GM18511 (cell line): ENCODE measurements at regions not wholly inside any gene's neighbourhood (a gene's known extent, or its start where the extent isn't known, plus 50 kb on each side); places are given as distances from the start of the nearest gene placed in this dataset.
"Not testable (repeated sequence)": the region's sequence is repeated elsewhere in the genome, so short reads cannot be mapped to it uniquely, and the experiment has no call there.

Experiments used
- ATAC-seq: cut with Tn5 transposase; IDR thresholded peaks from one replicate; pipeline ENCODE4 v1.9.1; 2021; ENCODE audit warnings: mild to moderate bottlenecking, moderate library complexity; ENCODE audit not compliant: unreplicated experiment

DNA sequence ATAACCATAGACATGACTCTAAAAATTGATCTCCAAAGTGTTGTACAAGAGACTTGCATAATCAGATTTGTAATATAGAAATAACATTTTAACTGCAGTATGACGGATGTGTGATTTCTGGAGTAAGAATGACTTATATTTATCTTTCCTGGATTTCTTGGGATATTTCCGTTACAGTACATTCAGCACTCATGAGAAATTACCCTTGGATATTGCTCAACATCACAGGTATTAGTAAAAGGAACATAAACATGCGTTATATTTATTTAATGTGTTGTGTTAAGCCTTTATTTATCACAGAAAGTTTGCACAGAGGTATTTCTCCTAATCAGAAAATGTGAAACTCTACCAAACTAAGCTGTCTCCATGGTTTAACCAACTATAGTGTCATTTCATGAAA lies 1823.9 kb upstream of the C9orf72 start:
- ATAC-seq: no peak

DNA sequence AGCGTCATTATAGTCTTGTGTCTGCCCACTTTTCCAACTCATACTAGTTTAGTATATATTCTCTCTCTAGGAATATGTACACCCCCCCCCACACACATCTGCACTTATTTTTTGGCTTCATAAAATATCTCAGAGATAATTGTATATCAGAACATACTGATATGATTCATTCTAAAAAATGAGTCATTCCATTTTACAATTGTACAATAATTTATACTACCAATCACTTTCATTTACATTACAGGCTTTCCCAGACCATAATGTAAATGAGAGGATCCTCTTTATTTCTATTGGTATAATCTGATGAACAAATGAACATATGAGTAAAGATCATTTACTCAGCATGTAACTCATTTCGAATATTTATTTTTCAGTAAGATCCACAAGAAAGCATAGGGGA lies 1842.9 kb upstream of the C9orf72 start:
- ATAC-seq: no peak

DNA sequence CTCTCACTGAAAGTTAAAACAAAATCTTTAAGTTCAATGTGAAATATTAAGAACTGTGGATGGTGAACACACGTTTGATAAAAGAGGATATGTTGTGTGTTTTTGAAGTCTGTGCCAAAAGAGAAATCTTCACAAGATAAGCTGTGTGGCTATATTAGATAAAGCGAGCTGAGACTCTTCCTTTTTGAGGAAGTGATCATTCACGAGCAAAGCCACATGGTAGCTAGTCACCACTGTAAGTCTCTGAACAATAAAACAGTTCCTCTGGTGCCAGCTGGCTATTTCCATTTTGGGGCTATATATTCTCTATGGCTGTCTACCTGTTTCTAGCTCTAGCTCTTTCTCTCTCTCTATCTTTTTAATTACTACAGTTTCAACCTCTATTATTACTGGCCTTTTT lies 1849.2 kb upstream of the C9orf72 start:
- no peak for ATAC-seq

DNA sequence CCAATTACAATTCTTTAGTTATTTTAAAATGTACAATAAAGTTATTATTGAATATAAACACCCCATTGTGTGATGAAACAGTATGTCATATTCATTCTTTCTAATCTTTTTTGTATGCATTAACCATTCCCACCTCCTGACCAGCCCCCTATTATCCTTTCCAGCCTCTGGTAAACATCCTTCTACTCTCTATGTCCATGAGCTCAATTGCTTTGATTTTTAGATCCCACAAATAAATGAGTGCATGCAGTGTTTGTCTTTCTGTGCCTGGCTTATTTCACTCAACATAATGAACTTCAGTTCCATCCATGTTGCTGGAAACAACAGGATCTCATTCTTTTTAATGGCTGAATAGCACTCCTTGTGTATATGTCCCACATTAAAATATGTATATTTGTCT lies 1858.9 kb upstream of the C9orf72 start:
- ATAC-seq: no peak

DNA sequence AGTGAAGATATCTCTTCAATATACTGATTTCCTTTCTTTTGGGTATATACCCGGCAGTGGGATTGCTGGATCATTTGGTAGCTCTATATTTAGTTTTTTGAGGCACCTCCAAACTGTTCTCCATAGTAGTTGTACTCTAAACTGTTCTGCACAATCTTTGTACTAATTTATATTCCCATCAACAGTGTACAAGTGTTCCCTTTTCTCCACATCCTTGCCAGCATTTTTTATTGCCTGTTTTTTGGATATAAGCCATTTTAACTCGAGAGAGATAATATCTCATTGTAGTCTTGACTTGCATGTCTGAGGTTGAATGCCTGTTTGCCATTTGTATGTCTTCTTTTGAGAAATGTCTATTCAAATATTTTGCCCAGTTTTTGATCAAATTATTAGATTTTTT lies 1859.4 kb upstream of the C9orf72 start:
- not testable (repeated sequence) for ATAC-seq

DNA sequence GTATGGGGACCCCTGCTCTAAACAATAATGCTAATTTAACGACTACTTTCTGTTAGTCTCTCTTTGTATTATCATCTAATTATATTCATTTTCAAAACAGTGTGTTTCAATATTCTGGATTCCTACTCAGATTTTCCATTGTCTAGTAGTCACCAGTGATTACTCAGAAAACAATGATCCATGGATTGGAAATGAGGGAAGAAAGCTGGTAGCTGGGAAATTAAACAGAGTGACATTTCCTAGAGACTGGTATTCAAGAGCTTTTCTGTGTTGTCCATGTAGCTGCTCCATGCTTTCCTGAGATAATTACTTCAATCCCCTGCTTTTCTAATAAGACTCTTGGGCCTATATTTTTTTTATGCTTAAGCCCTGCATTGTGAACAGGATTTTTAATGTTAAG lies 1862.1 kb upstream of the C9orf72 start:
- no peak for ATAC-seq

DNA sequence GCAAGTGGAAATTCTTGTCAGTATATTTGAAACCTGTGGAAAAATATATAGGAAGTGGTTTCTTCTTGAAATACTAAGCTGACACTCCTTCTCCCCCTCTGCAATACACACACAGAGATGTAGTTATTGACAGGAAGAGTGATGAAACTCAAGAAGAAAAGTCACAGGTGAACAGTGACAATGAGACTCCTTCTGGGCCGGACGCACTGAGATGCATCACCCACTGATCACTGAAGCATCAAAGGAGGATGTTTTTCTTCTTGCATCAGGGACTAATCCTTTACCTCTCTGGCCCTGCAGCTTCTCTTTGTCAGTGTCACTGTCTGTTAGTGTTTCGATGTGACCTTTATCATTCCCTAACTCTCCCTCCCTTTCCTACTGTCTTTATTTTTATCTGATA lies 1864.2 kb upstream of the C9orf72 start:
- no peak for ATAC-seq

DNA sequence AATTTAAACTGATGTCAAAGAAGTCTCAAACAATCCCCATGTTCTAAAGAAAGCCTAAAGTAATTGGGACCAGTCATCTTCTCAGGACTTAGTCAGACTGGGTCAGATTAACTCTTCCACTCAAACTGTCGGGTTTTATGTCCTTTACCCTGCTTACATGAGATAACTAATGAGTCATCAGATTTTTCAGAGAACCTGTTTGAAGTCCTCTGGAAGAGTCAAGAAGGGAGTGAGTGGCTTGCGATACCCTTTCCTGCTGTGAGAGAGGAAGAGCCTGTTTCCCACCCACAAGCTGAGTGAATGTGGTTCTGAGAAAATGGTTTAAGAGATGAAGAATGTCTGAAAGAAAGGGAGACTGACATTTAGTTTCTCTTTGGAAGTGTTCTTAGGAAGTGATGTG lies 1866.7 kb upstream of the C9orf72 start:
- ATAC-seq: no peak

DNA sequence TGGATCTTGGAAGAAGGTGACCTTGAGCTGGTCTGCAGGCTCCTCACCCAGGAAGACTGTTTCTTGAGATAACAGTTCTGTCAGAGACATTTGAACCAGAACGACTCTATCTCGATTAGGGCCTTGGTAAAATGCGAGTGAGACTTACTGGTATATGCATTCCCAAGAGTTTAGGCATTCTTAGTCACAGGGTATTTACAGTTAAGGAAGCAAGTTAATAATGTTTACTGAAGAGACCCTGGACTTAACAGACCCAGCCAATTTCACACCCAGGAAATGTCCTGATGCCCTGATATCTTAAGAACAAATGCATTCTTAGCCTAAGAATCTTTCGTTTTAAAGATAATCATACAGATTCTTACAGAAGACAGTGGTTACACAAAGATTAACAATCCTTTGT lies 1867.2 kb upstream of the C9orf72 start:
- ATAC-seq: no peak

DNA sequence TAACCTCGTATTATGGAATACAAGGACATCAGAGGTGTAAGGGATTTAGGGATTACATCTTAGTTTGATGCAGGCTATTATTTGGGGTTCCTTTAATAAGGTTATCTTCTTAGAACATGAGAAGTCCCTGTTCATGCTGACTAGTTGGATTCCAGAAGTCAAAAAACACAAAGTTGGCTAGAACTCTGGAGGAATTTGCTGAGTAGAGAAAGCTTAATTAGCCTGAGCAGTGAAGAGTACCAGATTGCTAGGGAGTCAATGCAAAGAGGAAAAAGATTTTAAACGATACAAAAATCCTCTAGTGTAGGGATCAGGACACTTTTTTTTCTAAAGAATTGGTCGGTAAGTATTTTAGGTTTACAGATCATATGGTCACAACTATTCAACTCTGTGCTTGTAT lies 1872.5 kb upstream of the C9orf72 start:
- ATAC-seq: no peak

DNA sequence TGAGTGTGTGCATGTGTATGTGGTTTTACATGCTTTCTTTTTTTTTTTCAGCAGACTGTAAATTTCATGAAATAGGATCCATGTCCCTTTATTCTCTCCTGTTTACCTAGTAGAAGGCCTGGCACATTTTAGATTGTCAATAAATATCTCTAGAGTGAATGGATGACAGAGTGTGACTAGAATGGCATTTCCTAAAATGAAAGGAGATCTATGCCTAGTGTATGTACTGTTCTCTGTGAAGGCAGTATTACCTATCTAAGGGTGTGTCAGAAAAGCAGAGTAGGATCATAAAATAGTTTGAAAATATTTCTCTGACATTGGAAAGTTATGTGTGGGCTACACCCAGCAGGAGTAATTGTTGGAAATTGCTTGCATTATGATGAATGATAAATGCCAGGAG lies 1876.0 kb upstream of the C9orf72 start:
- ATAC-seq: no peak

DNA sequence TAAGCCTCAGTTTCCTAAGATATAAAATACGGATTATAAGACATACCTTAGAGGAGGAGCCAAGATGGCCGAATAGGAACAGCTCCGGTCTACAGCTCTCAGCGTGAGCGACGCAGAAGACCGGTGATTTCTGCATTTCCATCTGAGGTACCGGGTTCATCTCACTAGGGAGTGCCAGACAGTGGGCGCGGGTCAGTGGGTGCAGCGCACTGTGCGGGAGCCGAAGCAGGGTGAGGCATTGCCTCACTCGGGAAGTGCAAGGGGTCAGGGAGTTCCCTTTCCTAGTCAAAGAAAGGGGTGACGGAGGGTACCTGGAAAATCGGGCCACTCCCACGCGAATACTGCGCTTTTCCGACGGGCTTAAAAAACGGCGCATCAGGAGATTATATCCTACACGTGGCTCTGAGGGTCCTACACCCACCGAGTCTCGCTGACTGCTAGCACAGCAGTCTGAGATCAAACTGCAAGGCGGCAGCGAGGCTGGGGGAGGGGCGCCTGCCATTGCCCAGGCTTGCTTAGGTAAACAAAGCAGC lies 1877.1 kb upstream of the C9orf72 start:
- ATAC-seq: not testable (repeated sequence)

DNA sequence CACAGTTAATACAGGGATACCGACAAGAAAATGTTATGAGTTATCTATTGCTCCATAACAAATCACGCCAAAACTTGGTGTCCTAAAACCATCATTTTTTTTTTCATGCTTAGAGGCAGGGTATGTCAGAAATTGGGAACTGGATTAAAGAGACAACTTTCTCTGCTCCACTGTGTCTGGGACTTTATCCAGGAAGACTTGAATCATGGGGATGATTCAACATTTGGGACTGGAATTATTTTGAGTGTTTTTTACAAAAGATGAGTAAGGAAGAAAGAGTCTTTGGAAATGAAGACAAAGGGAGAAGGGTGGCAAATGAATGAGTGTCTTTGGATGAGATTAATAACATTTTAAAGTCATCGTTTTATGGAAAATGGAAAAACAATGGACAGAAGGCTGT lies 1883.7 kb upstream of the C9orf72 start:
- ATAC-seq: no peak

DNA sequence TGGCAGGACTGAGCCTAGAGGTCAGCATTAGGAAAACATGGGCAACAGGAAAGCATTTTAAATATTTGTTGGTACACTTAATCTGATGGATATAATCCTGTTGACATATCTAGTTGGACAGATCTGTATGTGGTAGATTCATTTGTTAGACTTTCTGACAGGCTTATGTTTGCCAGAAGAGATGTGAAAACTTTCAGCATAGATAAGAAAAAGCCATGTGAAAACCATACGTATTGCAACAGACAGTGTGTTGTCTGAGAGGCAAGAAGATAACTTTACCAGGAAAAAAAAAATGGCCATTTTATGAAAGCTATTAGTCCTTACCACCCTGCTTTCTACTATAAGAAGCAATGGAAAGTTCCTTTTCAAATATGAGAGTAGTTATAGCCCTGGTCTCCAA lies 1902.2 kb upstream of the C9orf72 start:
- ATAC-seq: no peak

DNA sequence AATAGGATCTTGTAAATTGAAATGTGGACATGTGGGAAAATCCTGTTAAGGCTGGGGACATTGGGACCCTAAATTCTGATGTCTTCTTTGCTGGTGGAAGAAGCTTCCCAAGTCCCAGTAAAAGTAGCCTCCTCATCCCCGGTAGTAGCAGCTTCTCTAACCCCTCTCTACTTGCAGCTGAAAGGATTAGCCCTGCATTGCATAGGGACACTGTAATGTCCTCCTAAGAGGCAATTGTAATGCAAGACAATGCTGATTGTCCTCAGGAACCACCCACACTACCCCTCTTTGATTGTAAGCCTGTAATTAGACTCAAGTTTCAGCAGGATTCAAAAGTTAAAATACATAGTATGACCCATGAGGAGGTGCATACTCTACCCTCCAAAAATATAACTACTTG lies 1938.4 kb upstream of the C9orf72 start:
- no peak for ATAC-seq

DNA sequence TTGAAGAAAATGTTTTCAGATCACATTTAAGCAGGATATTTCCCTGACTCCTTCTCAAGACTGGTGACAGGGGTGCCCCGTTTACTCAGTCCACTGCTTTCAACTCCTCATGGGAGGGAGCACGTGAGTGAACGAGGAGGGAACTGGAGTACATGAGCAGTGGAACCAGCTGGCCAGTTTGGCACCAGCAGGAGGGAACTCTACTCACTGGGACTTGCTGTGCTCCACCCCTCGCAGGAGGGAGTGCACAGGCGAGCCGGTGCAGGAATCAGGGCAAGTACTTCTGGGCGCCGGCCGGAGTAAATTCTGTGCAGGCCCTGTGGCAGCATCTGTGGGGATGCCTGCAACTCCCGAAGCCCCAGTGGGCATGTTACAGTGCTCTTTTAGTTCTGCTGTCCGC lies 1941.1 kb upstream of the C9orf72 start:
- no peak for ATAC-seq

DNA sequence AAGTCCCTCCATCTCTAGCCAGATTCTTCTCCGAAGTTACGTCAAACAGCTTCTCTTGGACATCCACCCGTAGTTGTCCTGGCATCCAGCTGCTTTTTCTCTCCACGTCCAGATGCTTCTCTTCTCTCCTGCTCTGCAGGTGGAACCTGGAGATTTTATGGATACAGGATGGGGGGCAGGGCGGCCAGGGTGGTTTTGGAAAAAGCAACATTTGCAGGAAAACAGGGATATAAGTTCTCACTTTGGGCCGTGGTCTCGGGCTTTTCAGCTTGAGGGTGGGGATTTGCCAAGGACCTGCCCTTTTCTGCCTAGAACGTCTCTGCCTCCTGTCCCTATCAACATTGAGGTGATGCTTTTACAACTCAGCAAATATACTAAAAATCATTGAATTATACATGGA lies 1941.6 kb upstream of the C9orf72 start:
- no peak for ATAC-seq

DNA sequence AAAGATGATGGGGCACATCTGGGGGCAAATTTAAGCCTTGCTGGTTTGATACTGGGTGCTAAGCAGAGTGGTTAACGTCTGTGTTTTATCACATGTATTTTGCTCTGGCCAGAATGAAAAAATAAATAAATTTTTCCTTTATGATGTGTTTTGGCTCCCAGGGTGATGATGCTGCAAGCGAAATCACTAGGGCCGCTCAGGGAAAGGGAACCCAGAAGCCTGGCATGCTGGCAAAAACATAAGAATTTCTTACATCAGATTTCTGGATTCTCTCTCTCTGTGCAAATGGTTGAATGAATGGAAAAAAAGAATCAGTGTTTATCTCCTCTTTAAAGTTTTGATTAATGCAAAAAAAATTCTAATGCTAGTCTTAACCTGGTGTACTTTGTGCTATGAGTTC lies 1975.2 kb upstream of the C9orf72 start:
- ATAC-seq: no peak

DNA sequence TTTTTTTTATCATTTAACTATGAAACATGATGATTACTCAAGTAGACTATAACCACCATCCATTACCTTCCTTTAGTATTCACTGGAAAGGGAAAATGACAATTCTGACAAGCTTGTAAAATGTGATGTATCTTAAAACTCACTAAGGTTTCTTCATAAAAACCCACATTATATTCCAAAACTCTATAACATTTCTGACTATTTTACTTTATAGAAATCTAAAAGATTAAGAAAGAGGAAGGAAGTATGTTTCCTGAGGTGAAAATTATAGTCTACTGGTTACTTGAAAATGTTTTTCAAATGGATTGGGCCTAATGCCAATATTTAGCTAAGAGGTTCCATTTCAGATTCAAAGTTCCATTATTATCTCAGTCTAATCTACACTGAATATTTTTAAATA lies 1982.2 kb upstream of the C9orf72 start:
- ATAC-seq: no peak

DNA sequence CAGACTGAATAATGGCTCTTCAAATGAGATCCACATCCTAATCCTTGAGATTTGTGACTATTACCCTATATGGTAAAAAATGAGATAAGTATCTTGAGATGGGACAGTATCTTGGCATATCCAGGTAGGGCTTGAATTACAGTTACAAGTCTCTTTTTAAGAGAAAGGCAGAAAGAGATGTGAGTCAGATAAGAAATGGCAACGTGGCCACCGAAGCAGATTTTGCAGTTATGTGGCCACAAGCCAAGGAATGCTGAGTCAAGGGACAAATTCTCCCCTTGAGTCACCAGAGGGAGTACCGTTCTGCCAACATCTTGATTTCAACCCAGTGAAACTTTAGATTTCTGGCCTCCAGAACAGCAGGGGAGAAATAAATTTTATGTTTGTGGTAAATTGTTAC lies 1983.0 kb upstream of the C9orf72 start:
- ATAC-seq: no peak

DNA sequence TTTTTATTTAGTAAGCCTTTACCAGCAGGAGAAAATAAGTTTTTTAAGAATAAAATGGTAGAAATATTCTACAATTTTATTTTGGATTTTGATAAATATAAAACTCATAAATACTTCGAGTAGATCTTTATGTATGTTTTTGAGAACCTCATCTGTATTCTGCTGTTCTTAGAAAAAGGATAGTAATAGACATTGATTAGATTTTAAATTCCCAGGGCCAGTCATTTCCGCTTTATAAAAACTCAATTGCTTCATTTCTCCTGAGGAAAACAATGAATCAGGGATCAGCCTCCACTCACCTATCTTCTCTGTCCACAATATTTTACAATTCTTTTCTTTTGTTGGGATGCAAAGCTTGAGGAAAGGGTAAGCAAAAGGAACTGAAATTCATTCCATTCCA lies 1983.5 kb upstream of the C9orf72 start:
- ATAC-seq: no peak

DNA sequence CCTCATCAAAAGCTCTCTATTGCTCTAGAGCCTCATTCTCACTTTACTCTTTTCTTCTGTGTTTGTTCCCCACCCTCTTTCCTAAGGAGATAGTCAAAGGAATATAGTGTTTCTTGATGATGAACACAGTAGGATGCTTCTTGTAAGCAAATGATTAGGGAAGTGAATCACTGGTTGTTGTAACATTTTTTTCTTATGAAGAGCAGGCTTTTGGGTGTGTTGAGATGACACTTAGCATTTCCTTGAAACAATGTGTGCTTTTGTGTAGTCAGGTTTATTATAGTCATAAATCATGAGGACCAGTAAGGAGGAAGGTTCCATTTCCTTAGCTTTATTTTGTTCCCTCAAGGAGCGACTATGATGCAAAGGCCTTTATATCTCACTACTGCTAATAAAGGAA lies 1991.3 kb upstream of the C9orf72 start:
- no peak for ATAC-seq

DNA sequence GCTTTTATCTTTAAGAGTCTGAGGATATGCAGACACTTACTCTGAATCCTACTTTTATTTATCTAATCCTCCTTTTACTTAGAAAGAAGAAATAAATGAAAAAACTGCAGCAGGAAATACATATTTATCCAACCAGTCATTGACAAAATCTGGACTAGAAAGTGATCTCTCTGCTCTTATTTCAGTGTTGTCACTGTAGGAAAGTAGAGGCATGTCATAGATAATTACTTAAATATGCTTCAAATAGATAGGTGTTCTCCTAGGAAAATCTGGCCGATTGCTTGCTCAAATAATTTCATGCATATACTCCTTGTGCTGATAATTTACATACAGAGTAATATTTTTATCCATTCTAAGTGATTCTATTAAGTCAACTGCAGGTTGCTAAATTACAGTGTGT lies 2001.9 kb upstream of the C9orf72 start:
- no peak for ATAC-seq

DNA sequence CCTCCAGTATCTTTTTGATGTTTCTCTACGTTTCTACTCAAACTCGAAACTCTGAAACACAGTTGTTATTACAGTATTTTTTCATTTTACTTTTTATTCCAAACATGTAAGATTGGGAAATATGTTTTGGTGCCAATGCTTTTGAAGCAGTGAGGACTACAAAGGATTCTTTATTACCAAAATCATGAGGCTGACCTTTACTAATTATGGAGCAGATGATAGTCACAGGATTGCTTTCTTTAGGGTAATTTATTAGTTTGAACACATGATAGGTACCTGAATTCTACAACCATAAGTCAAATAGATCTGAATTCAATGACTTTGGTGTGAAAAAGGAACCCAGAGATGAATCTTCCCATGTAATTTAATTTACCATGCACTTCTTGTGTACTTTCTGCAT lies 2015.1 kb upstream of the C9orf72 start:
- no peak for ATAC-seq
